Loucy (cell line): ENCODE measurements at regions not wholly inside any gene's neighbourhood (a gene's known extent, or its start where the extent isn't known, plus 50 kb on each side); places are given as distances from the start of the nearest gene placed in this dataset.

Experiments
- H2AFZ ChIP-seq: fragments of 200-600 bp; sonication (generic); 2 replicates; pipeline ENCODE4 v1.6.0; 2016; ENCODE audit warnings: antibody characterized with exemption, mild to moderate bottlenecking, low read length, moderate library complexity
- H3F3A ChIP-seq: fragments of 200-600 bp; 2 replicates; pipeline ENCODE4 v1.6.0; 2016; ENCODE audit warnings: antibody characterized with exemption, low read depth, mild to moderate bottlenecking
- H3K27me3 ChIP-seq: fragments of 200-600 bp; sonication (generic); 2 replicates; pipeline ENCODE4 v1.6.1; 2014; ENCODE audit warnings: low read length, mild to moderate bottlenecking; ENCODE audit not compliant: insufficient read depth, poor library complexity, severe bottlenecking
- H3K36me3 ChIP-seq: fragments of 200-600 bp; sonication (generic); 2 replicates; pipeline ENCODE4 v1.6.1; 2016; ENCODE audit warnings: low read length; ENCODE audit not compliant: insufficient read depth
- H3K4me1 ChIP-seq: fragments of 200-600 bp; sonication (generic); 2 replicates; pipeline ENCODE4 v1.5.1; 2014; ENCODE audit warnings: low read length, mild to moderate bottlenecking; ENCODE audit not compliant: insufficient read depth, poor library complexity, severe bottlenecking
- H3K4me2 ChIP-seq: fragments of 200-600 bp; sonication (generic); 2 replicates; pipeline ENCODE4 v1.6.0; 2014; ENCODE audit warnings: antibody characterized with exemption, low read length, low read depth, mild to moderate bottlenecking; ENCODE audit not compliant: poor library complexity, severe bottlenecking
- H3K4me3 ChIP-seq: fragments of 200-600 bp; sonication (generic); 2 replicates; pipeline ENCODE4 v1.5.1; 2014; ENCODE audit warnings: low read length, mild to moderate bottlenecking, mixed read lengths; ENCODE audit not compliant: poor library complexity, severe bottlenecking
- H3K79me2 ChIP-seq: fragments of 200-600 bp; sonication (generic); 2 replicates; pipeline ENCODE4 v1.6.1; 2014; ENCODE audit warnings: low read length; ENCODE audit not compliant: insufficient read depth
- H3K9ac ChIP-seq: fragments of 200-600 bp; sonication (generic); 2 replicates; pipeline ENCODE4 v1.6.0; 2014; ENCODE audit warnings: mild to moderate bottlenecking, low read depth, low read length, moderate library complexity; ENCODE audit not compliant: poor library complexity, severe bottlenecking
- H3K9me2 ChIP-seq: fragments of 200-600 bp; sonication (generic); replicated peaks from 2 replicates; pipeline ENCODE4 v1.6.1; 2016; ENCODE audit warnings: low read depth, low read length, mixed read lengths
- H3K9me3 ChIP-seq: fragments of 200-600 bp; sonication (generic); 2 replicates; pipeline ENCODE4 v1.6.1; 2014; ENCODE audit warnings: mild to moderate bottlenecking, antibody characterized with exemption, low read length, low read depth; ENCODE audit not compliant: insufficient read depth
- H4K20me1 ChIP-seq: fragments of 200-600 bp; sonication (generic); 2 replicates; pipeline ENCODE4 v1.6.0; 2014; ENCODE audit warnings: antibody characterized with exemption, low read length, mild to moderate bottlenecking; ENCODE audit not compliant: insufficient read depth, poor library complexity, severe bottlenecking
- EZH2phosphoT487 ChIP-seq: fragments of 200-600 bp; IDR thresholded peaks from 2 replicates; pipeline ENCODE4 v1.6.1; 2018; ENCODE audit warnings: antibody characterized with exemption, mild to moderate bottlenecking, moderate library complexity, borderline replicate concordance
- TF ChIP-seq, protein P1 (sequence below): fragments of 200-600 bp; sonication (generic); conservative IDR thresholded peaks from 2 replicates; pipeline ENCODE4 v1.5.1; 2014; ENCODE audit warnings: mild to moderate bottlenecking, antibody characterized with exemption, low read length

DNA sequence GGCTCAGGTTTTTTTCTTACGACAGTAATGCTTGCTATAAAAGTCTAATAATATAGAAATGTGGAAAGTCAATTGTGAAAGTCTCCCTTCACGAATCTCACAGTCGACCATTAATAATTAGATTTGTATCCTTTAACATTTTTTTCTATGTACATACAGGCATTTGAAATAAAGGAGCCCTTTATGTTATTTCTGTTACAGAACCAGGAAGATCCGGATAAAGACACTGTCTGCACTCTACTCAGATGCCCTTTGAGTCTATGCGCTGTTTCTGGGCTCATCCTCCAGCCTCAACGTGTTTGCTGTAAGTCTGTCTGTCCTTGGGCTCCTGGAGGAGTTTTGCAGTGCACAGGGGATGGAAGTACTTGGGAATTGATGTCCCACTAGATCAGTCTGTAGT lies 212.2 kb upstream of the ATP2B1 start:
- TF ChIP-seq EZH2phosphoT487 = no peak
- no peak overlapping the region for H3K4me2 ChIP-seq
- no peaks in the 10 kb centered on the region for H3K27me3 ChIP-seq
- H3K79me2 ChIP-seq = no peaks in the 10 kb centered on the region
- no peak overlapping the region for H3K4me3 ChIP-seq
- H3K9ac ChIP-seq = no peak overlapping the region
- no peaks in the 10 kb centered on the region for H3K36me3 ChIP-seq
- peaks cover 2% of the 10 kb centered on the region for H3K4me1 ChIP-seq
- H3F3A ChIP-seq = no peaks in the 10 kb centered on the region
- no peak overlapping the region for H2AFZ ChIP-seq
- no peaks in the 10 kb centered on the region for H3K9me3 ChIP-seq
- H3K9me2 ChIP-seq = no peaks in the 10 kb centered on the region
- no peaks in the 10 kb centered on the region for H4K20me1 ChIP-seq

DNA sequence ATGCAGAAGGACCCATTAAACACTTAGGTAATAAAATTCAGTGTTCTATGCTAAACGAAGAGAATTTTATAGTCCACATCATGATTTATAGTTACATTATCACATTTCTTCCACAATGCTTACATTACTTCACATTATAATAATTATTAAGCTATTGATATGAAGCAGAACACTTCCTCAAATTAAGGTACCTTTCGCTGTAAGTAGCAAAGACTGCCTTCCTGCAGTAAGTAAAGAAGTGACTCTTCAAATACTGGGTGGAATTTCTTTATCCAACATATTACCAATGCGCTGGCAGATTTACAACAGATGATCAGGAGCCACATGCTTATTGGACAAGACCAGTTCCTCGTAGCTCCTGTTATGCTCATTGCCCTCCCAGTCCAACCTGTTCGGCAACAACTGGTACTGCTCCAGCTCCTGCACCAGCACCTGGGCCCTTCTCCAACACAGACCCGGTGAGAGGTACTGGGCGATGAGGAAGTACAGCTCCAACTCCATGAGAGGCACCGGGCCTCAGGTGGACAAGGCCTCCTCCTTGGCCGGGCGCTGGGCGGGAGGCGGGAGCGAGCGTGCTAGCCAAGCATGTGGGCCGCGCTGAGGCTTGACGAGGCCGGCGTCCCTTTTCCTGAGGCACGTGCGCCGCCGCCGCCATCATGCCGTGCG lies 210.7 kb upstream of the ATP2B1 start:
- H3F3A ChIP-seq = no peaks in the 10 kb centered on the region
- peaks cover 2% of the 10 kb centered on the region for H3K4me1 ChIP-seq
- H2AFZ ChIP-seq = no peak overlapping the region
- H3K9me3 ChIP-seq = no peaks in the 10 kb centered on the region
- no peak overlapping the region for H3K4me3 ChIP-seq
- H4K20me1 ChIP-seq = no peaks in the 10 kb centered on the region
- H3K9me2 ChIP-seq = no peaks in the 10 kb centered on the region
- H3K9ac ChIP-seq = no peak overlapping the region
- no peaks in the 10 kb centered on the region for H3K79me2 ChIP-seq
- H3K4me2 ChIP-seq = no peak overlapping the region
- TF ChIP-seq EZH2phosphoT487 = no peak
- TF ChIP-seq, protein P1, sequence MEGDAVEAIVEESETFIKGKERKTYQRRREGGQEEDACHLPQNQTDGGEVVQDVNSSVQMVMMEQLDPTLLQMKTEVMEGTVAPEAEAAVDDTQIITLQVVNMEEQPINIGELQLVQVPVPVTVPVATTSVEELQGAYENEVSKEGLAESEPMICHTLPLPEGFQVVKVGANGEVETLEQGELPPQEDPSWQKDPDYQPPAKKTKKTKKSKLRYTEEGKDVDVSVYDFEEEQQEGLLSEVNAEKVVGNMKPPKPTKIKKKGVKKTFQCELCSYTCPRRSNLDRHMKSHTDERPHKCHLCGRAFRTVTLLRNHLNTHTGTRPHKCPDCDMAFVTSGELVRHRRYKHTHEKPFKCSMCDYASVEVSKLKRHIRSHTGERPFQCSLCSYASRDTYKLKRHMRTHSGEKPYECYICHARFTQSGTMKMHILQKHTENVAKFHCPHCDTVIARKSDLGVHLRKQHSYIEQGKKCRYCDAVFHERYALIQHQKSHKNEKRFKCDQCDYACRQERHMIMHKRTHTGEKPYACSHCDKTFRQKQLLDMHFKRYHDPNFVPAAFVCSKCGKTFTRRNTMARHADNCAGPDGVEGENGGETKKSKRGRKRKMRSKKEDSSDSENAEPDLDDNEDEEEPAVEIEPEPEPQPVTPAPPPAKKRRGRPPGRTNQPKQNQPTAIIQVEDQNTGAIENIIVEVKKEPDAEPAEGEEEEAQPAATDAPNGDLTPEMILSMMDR = no peak
- H3K36me3 ChIP-seq = no peaks in the 10 kb centered on the region
- H3K27me3 ChIP-seq = no peaks in the 10 kb centered on the region

DNA sequence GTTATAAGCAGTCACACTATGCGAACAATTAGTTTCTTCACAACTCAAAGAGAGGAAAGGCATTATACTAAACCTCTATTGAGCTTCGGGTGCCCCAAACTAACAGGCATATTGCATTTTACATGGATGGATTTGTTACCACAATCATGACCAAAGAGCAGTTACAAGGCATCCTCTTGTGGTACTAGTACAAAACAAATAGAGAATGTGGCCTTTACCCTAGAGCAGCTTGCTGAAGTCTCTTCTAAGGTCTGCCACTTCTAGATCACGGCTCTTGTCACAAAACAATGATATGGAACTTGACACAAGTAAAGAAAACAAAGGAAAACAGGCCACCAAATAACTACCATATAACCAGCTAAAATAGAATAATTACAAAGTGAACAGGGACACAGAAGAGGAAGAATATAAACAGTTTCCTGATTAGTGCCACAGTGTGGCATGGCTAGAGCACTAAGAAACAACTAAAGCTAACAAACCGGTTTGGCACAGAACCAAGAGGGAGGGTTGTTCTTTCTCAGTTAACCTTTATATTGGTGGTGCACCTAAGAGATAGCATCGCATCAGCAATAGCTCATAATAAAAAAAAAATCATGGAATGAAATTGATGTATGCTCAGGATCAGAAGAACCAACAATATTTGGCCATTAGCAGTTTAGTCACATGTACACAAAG lies 209.7 kb upstream of the ATP2B1 start:
- H3K9ac ChIP-seq = no peak overlapping the region
- no peaks in the 10 kb centered on the region for H3K36me3 ChIP-seq
- H4K20me1 ChIP-seq = no peaks in the 10 kb centered on the region
- no peak overlapping the region for H3K4me2 ChIP-seq
- no peaks in the 10 kb centered on the region for H3K9me3 ChIP-seq
- no peak overlapping the region for H3K4me3 ChIP-seq
- H3K79me2 ChIP-seq = no peaks in the 10 kb centered on the region
- no peak overlapping the region; the same call in 1 of the 2 replicates for H2AFZ ChIP-seq
- TF ChIP-seq EZH2phosphoT487 = no peak
- TF ChIP-seq, protein P1 = no peak
- H3K4me1 ChIP-seq = peaks cover 2% of the 10 kb centered on the region
- H3K27me3 ChIP-seq = no peaks in the 10 kb centered on the region
- H3F3A ChIP-seq = no peaks in the 10 kb centered on the region
- no peaks in the 10 kb centered on the region for H3K9me2 ChIP-seq
